ENCODE measurements at regions not wholly inside any gene's neighbourhood (a gene's known extent, or its start where the extent isn't known, plus 50 kb on each side); places are given as distances from the start of the nearest gene placed in this dataset.

DNA sequence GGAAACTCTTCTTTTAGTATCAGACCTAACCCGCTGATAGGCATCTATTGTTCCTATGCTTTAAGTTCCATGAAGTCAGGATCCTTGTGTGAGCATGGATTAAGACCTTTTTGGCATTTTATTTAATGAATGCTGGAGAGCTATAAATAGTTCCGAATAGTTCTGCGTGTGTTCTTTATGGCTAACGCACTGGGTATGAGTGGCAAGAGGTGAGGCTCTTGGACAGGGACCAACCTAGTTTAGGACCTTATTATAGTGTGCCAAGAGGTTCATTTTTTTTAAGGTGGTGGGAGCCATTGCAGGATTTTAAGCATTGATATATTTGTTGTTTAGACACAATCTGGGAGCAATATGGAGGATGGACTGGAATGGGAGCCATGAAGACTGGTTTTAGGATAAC, 71.8 kb downstream of the KPNA2 start:
- TF ChIP-seq, protein P1, sequence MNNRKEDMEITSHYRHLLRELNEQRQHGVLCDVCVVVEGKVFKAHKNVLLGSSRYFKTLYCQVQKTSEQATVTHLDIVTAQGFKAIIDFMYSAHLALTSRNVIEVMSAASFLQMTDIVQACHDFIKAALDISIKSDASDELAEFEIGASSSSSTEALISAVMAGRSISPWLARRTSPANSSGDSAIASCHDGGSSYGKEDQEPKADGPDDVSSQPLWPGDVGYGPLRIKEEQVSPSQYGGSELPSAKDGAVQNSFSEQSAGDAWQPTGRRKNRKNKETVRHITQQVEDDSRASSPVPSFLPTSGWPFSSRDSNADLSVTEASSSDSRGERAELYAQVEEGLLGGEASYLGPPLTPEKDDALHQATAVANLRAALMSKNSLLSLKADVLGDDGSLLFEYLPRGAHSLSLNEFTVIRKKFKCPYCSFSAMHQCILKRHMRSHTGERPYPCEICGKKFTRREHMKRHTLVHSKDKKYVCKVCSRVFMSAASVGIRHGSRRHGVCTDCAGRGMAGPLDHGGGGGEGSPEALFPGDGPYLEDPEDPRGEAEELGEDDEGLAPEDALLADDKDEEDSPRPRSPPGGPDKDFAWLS (CRISPR knock-in tag; IDR thresholded peaks at IDR 0.05; ENCODE audit: borderline replicate concordance): no peak
- TF ChIP-seq ZNF546 (CRISPR knock-in tag; conservative IDR thresholded peaks at IDR 0.05) (no peak), DNMT1 (CRISPR knock-in tag; IDR thresholded peaks at IDR 0.05) (no peak), ZNF205 (CRISPR knock-in tag; IDR thresholded peaks at IDR 0.05) (no peak), SMARCE1 (IDR thresholded peaks at IDR 0.05; ENCODE audit: borderline replicate concordance) (no peak), ZNF572 (CRISPR knock-in tag; IDR thresholded peaks at IDR 0.05) (no peak), ZBTB42 (CRISPR knock-in tag; IDR thresholded peaks at IDR 0.05) (no peak), ZNF619 (CRISPR knock-in tag; IDR thresholded peaks at IDR 0.05) (no peak), ZNF253 (CRISPR knock-in tag; IDR thresholded peaks at IDR 0.05; ENCODE audit: borderline replicate concordance) (no peak), JUNB (CRISPR knock-in tag; IDR thresholded peaks at IDR 0.05; ENCODE audit: borderline replicate concordance) (no peak)
- TF ChIP-seq, protein P2, sequence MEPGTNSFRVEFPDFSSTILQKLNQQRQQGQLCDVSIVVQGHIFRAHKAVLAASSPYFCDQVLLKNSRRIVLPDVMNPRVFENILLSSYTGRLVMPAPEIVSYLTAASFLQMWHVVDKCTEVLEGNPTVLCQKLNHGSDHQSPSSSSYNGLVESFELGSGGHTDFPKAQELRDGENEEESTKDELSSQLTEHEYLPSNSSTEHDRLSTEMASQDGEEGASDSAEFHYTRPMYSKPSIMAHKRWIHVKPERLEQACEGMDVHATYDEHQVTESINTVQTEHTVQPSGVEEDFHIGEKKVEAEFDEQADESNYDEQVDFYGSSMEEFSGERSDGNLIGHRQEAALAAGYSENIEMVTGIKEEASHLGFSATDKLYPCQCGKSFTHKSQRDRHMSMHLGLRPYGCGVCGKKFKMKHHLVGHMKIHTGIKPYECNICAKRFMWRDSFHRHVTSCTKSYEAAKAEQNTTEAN (CRISPR knock-in tag; conservative IDR thresholded peaks at IDR 0.05): no peak
- no TSS peak for BruUV-seq (replicated peaks)
- Histone ChIP-seq H2AFZ (ENCODE audit: low read length) (no peak overlapping the region), H3K36me3 (replicated peaks in 1 of 2; ENCODE audit: control insufficient read depth in 1 of 2, insufficient read depth in 2 of 2, low read length in 2 of 2) (no peaks in the 10 kb centered on the region), H3K4me1 (ENCODE audit: insufficient read depth, low read length) (peaks cover 16% of the 10 kb centered on the region), H3K27me3 (ENCODE audit: control insufficient read depth in 1 of 2, insufficient read depth in 2 of 2, low read length in 2 of 2) (no peaks in the 10 kb centered on the region; a peak in 1 of 5 replicates), H3K4me2 (ENCODE audit: low read depth, low read length) (no peak overlapping the region), H3K9ac (ENCODE audit: insufficient read depth, low read depth, low read length) (no peak overlapping the region), H4K20me1 (ENCODE audit: insufficient read depth, low read length) (no peaks in the 10 kb centered on the region), H3K9me3 (ENCODE audit: low read length) (no peaks in the 10 kb centered on the region), H3K27ac (ENCODE audit: extremely low read length, insufficient read depth, low read length) (no peak overlapping the region), H3K4me3 (replicated peaks in 1 of 3; ENCODE audit: insufficient read depth in 1 of 3, low read depth in 2 of 3, low read length in 3 of 3) (no peak overlapping the region), H3K79me2 (ENCODE audit: insufficient read depth, low read length) (peaks cover 45% of the 10 kb centered on the region)
- FAIRE-seq (no peak), ATAC-seq (no peak), DNase-seq (ENCODE audit: low spot score) (no peak)
- ChIA-PET CTCF (ENCODE audit: low intra/inter-chr PET ratio, low total read pairs) (no interaction called here), POLR2A (no interaction called here)
- 71% methylated on average over 4 of the region's 4 CpGs for WGBS (ENCODE audit: low lambda C conversion rate)
- in situ Hi-C loops (cut with HindIII; ENCODE audit: extremely low pct_ligation_motif_present, low pct_unique_long_range_greater_than_20kb): no loop called here
- intact Hi-C loops (cut with micrococcal nuclease; ENCODE audit: unreplicated experiment): no loop called here

Data from HepG2 (cell line).